OCI-LY7 (cell line): ENCODE measurements at regions not wholly inside any gene's neighbourhood (a gene's known extent, or its start where the extent isn't known, plus 50 kb on each side); places are given as distances from the start of the nearest gene placed in this dataset.

Source experiments
- CTCF ChIP-seq: fragments of 200-600 bp; sonication (generic); conservative IDR thresholded peaks from 2 replicates; pipeline ENCODE4 v1.5.1; 2014; ENCODE audit warnings: mild to moderate bottlenecking, antibody characterized with exemption, low read length, moderate library complexity, mixed read lengths
- EZH2phosphoT487 ChIP-seq: fragments of 200-600 bp; sonication (generic); IDR thresholded peaks from 2 replicates; pipeline ENCODE4 v1.6.1; 2018; ENCODE audit warnings: low read depth, borderline replicate concordance, mild to moderate bottlenecking, mixed run types, antibody characterized with exemption, low read length, moderate library complexity, mixed read lengths

GRCh38 chr20:46791722-46792416, 82.4 kb downstream of the SLC2A10 start:
- TF ChIP-seq CTCF (no peak), EZH2phosphoT487 (no peak)
